GM18873 (cell line): ENCODE measurements at regions not wholly inside any gene's neighbourhood (a gene's known extent, or its start where the extent isn't known, plus 50 kb on each side); places are given as distances from the start of the nearest gene placed in this dataset.
"Not testable (repeated sequence)": the region's sequence is repeated elsewhere in the genome, so short reads cannot be mapped to it uniquely, and the experiment has no call there.

Source experiments
- ATAC-seq: cut with Tn5 transposase; IDR thresholded peaks from one replicate; pipeline ENCODE4 v1.9.1; 2021; ENCODE audit warnings: mild to moderate bottlenecking, moderate library complexity, moderate number of reproducible peaks; ENCODE audit not compliant: unreplicated experiment, low FRiP score

- ATAC-seq = no peak
Measured at GRCh38 chr12:127165567-127166392, 1101.2 kb upstream of the TMEM132C start.

GRCh38 chr12:127169321-127170181 lies 1097.4 kb upstream of the TMEM132C start:
- ATAC-seq = no peak

GRCh38 chr12:127170226-127171180 lies 1096.5 kb upstream of the TMEM132C start:
- no peak for ATAC-seq

DNA sequence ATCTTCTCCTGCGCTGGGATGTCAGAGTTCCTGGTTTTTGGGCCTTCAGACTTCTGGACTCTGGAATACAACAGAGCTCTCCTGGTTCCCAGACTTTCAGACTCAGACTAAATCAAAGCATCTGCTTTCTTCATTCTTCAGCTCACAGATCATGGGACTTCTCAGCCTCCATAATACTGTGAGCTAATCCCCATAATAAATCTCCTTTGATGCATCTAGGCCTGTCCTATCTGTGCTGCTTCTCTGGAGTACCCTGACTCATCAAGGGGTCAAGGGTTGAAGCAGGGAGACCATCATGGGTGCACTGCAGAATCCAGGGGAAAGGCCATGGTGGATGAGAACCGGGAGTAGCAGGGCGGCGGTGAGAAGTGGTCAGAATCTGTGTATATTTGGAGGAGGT lies 1094.1 kb upstream of the TMEM132C start:
- ATAC-seq = no peak

DNA sequence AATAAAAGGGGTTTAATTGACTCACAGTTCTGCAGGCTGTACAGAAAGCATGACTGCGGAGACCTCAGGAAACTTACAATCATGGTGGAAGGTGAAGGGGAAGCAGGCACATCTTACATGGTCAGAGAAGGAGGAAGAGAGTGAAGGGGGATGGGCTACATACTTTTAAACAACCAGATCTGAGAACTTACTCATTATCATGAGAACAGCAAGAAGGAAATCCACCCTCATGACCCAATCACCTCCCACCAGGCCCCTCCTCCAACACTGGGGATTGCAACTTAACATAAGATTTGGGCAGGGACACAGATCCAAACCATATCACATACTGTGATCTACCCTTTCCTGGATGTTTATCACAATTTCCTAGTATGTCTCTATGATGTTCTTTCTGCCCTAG lies 1093.0 kb upstream of the TMEM132C start:
- not testable (repeated sequence) for ATAC-seq

DNA sequence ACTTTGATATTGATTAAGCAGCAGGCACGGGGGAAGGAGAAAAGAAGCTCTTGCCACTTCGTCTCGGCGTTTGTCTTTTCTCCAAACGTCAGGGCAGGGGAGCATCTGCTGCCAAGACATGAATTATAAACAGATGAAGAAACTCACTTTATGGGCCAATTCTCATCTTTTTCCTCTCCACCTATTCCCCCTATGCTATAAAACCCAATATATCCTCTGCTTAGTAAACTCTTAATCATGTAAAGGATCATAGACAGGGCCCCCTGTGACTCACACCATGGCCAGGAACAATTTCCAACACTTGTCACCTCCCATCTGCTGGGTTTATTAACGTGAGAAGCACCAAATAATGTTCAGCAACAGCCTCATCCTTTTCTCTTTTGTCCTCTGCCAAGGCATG lies 1092.1 kb upstream of the TMEM132C start:
- ATAC-seq = no peak

DNA sequence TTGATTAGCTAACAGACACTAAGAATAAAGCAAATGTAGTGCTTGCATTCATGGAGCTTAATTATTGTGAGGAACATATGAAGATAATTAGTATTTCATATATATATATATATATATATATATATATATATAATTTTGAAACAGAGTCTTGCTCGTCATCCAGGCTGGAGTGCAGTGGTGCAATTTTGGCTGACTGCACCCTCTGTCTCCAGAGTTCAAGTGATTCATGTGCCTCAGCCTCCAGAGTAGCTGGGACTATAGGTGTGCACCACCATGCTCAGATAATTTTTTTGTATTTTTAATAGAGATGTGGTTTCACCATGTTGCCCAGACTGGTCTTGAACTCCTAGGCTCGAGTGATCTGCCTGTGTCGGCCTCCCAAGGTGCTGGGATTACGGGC lies 1091.6 kb upstream of the TMEM132C start:
- ATAC-seq = no peak

- no peak for ATAC-seq
Measured at GRCh38 chr12:127176804-127177203, 1090.2 kb upstream of the TMEM132C start.

- ATAC-seq = no peak
Measured at GRCh38 chr12:127178052-127178451, 1088.9 kb upstream of the TMEM132C start.

DNA sequence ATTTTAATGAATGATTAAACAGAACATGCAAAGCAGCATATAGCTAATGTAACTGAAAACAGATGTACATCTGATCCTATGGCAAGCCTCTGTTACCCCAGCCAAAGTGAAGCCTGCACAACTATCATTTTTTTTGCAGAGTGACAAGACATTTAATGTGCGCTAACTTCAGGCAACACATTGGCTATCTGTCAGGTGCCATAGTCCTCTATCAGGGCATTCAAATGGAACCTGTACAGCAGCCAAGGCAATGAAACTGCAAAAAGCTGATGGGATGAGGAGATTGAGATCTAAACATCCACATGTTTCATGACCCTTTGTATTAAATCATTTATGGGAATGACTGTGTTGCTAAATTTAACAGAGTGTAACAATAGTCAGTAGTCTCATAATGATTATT lies 1088.5 kb upstream of the TMEM132C start:
- ATAC-seq = no peak

DNA sequence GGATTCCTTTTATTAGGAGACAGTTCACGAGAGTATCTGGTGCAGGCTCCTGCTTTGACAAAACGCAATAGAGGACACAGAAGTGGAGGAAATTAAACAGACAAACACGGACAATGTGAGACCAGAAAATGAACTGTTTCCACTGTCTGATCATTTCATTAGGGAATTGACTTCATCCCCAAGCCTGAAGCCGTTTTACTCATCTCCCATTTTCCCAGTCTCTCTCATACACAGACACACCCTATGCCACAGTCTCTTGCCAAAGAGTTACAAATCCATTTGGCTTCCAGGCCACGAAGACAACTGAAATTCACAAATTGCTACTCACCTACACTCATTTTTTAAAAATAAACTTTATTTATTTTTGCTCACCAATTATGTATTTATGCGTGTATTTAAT lies 1087.8 kb upstream of the TMEM132C start:
- ATAC-seq = no peak

GRCh38 chr12:127182018-127182417 lies 1085.0 kb upstream of the TMEM132C start:
- no peak for ATAC-seq

DNA sequence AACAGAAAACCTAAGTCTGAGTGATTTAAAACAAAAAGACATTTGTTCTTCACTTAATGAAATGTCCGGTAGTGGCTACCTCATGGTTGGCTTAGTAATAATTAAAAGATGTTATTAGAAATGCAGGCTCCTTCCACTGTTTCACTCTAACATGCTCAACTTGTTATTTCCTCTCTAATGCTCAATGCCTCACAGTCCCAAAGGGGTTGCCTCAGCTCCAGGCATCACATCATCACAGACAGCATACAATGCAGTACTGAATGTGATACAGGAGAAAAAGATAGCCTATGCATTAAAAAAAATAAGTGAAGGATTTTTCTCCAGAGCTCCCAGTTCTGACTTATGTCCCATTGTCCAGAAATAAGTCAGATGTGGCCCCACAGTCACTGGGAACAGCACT lies 1077.0 kb upstream of the TMEM132C start:
- no peak for ATAC-seq

GRCh38 chr12:127191129-127191528 lies 1075.8 kb upstream of the TMEM132C start:
- ATAC-seq = no peak

- ATAC-seq = no peak
Measured at GRCh38 chr12:127192391-127192790, 1074.6 kb upstream of the TMEM132C start.

DNA sequence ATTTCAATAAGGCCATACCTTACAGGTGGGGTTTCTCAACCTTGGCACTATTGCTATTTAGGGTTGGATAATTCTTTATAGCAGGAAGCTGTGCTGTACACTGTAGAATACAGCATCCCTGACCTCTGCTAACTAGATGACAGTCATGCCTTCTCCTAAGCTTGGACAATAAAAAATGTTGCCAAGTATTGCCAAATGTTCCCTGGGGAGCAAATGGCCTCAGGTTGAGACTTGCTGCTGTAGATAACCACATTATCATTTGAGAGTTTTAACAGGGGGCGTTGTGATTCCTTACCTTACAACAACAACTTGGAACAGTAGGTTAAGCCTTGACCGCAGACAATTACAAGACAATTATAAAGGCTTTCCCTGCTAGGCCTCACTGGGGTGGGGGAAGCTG lies 1073.6 kb upstream of the TMEM132C start:
- no peak for ATAC-seq

GRCh38 chr12:127194176-127194575 lies 1072.8 kb upstream of the TMEM132C start:
- no peak for ATAC-seq

- no peak for ATAC-seq
Measured at GRCh38 chr12:127205781-127206555, 1061.0 kb upstream of the TMEM132C start.

DNA sequence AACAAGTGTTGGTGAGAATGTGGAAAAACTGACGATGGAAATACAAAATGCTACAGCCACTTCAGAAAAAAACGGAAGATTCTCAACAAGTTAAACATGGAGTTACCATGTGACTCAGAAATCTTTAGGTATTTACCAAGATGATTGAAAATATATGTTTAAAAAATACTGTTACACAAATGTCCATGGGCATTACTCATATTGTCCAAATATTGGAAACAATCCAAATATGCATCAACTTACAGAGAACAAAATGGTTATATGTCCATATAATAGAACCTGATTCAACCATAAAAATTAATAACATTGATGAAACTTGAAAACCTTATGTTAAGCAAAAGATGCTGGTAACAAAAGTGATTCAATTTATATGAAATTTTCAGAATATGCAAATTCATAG lies 1057.7 kb upstream of the TMEM132C start:
- ATAC-seq = no peak

DNA sequence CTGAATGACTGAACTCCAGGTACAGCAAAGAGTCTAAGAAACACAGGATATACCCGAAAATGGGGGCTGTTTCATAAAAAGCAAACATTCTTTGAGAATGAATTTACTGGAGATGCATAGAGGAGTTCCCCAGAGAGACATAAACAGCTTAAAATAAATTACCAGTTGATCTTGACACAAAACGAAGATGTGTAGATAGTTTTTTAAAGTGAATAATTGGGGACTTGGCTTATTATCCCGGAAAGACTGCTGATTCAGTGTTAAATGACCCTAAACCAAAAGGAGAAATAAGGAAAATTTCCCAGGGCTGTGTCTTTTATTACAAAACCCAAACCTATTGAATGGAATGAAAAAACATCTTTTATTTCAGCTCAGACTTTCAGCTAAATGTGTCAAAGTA lies 1052.8 kb upstream of the TMEM132C start:
- ATAC-seq = no peak
